G401.6 (cell line): ENCODE measurements at regions not wholly inside any gene's neighbourhood (a gene's known extent, or its start where the extent isn't known, plus 50 kb on each side); places are given as distances from the start of the nearest gene placed in this dataset.
A peak's percentile ranks its signal among the peaks of the same experiment; 100 is the strongest.
"Not testable (repeated sequence)": the region's sequence is repeated elsewhere in the genome, so short reads cannot be mapped to it uniquely, and the experiment has no call there.

Experiments
- FAIRE-seq: peaks from 2 replicates; lab custom pipeline; 2012; peaks lifted over from hg19 to GRCh38; lab: Jason Lieb, UNC

DNA sequence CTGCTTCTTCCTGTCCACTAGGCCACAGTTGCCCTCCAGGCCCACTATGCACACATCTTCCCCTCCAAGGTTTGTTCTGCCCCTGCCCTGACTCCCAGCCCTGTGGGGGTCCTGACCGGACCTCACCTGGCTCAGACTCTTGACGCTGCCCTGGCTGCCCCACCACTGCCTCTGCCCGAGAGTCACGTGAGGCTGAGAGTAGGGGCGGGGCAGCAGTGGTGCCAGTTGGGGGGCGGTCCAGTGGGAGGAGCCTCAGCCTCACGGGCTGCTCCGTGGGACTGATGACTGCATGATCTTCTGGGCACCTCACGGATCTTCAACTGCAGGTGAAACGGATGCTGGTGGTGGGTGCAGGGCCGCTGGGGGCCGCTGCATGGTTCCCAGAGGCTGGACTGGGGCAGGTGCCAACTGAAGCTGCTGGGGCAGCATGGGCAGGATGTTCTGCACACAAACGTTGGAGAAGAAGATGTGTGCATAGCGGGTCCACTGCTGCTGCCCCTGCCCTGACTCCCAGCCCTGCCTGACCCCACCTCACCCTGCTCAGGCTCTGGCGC is 77.6 kb downstream of the HHIPL2 start:
- FAIRE-seq, result not testable (repeated sequence)

DNA sequence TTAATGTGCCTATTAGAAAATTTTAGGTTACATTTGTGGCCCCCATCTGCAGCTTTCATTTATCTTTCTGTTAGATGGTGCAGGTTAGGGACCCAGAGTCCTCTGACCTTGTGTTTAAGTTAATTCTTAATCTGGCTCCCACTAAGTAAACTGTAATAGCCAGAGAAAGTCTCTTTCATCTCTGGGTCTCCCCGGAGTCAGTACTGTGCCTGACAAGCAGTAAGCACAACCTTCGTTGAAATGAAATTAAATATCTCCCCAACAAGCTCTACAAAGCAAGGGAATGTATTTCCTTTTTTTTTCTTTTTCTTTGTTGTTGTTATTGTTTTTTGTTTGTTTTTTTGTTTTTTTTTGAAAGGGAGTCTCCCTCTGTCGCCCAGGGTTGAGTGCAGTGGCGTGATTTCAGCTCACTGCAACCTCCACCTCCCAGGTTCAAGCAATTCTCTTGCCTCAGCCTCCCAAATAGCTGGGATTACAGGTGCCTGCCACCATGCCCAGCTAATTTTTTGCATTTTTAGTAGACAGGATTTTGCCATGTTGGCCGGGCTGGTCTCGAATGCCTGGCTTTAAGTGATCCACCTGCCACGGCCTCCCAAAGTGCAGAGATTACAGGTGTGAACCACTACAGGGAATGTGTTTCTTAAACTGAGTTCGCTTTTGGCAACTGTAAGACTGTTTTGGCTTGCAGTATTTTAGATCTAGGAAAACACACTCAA is 81.6 kb downstream of the HHIPL2 start:
- FAIRE-seq, result no peak

DNA sequence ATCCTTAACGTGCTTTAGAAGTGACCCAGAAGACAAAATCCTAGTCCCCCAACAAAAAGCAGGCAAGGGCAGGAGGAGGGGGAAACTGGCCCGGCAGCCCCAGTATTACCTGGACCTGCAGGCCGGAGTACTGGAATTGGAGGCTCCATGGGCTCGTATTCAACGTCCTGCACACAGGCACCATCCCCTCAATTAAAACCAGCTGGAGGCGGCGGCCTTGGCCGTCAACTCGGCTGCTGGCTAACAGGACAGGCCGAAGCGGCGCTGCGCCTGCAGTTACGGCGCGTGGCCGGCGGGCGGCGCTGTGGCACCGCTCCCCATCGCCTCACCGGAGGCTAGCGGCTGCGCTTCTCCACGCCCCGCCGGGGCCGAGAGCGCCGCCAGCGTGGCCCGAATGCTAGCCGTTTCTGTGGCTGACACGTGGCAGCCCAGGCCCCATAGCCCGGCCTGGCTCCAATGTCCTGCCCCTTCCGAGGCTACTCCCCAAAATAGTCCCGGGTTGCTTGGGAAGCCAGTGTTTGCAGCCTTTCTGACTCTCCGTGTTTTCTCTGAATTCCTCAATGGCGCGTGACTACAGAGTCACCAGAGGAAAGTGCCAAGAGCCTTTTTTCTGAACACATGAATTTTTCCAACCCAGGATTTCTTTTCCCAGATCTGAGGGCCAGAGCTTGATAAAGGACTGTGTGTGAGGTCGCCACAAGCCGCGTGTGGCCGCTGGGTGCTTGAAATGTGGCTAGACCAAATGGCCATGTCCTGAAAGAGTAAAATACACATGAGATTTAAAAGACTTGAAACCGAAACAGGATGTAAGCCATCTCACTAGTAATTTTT is 82.5 kb downstream of the HHIPL2 start:
- peak; percentile 50 for FAIRE-seq

DNA sequence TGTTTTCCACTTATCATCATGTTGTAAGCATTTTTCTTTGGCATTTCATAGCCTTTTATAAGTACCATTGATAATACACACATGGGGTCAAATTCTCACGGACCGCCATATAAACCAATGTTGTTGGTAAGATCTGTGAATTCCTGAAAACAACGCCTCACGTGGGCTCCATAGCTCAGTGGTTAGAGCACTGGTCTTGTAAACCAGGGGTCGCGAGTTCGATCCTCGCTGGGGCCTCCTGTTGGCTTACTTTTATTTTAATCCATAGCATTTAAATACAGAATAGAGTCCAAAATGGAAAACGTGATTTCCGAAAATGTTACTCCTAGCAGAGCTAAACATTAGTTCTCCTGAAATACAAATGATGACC is 83.1 kb downstream of the HHIPL2 start:
- no peak for FAIRE-seq

DNA sequence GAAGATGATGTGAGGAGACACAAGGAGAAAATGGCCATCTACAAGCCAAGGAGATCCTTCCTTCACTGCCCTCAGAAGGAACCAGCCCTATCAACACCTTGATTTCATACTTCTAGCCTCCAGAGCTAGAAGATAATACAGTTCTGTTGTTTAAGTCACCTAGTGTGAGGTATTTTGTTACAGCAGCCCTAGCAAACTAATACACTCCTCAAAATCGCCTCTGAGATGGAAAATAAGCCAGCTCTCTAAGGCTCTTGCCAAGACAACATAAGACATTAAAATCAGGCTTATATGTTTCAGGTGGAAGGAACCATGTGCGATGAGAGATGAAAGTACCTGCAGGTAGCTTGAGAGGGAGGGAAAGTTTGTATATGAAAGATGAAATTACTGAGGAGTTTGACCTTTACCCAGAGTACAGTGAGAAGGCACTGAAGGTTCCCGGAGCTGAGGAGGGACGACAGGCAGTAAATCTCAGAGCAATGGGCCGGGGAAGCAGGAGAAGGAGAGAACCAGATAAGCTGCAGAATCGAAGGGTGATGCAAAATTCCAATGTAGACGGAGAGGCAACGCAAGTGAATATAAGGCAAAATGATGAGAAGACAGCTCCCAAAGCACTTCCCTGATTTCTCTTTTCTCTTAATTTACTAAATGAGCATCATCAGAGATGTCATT is 84.7 kb downstream of the HHIPL2 start:
- no peak for FAIRE-seq

DNA sequence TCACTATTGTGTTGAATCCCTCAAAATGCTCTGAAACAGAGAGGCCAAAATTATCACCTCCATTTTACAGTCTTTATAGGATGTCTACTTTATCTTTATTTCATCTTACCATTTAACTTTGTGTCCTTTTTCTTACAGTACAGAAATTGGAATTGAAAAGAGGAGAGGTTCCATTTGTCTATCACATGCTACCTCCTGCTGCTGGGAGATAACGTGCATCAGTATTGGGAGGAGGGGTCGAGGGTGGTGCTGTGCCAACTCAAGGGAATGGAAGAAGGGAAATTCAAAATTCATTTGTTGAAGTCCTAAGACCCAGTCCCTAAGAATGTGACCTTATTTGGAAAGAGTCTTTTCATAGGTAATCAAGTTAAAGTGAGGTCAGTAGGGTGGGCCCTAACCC is 85.3 kb downstream of the HHIPL2 start:
- FAIRE-seq, result no peak

DNA sequence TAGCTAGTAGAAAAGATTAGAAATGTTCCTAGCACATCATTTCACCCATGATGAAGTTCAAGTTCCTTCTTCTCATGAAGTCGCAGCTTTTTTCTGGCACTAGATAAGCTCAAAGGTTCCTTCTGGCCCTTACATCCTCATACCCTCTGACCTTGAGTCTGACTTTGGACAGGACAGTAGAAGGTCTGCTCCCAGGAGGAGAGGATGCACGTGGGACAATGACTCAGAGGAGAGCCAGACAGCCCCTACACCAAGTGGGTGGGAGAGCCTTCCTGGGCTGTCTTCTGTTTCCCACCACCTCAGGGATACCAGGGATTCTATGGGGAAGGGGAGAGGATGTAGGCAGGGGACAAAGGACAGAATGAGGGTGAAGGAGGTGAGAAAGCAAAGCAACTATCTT is 86.0 kb downstream of the HHIPL2 start:
- FAIRE-seq, result no peak

DNA sequence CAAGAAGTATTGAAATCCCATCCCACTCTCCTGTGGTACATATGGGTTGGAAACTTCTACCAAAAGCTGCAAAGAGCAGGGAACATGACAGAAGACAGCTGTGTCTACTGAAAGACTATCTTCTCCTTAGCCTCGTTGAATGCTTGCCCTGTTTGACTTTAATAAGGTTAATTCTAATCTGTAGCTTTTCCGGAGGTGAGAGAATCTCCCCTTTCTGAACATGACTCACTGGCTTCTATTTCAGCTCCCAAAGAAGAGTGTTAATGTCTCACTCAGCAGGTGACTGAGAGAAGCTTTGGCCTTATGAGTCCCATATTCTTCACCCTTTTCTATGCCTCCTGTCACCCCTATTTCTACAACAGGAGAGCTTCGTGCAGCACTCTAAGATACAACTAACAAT is 88.3 kb downstream of the HHIPL2 start:
- FAIRE-seq, result no peak

DNA sequence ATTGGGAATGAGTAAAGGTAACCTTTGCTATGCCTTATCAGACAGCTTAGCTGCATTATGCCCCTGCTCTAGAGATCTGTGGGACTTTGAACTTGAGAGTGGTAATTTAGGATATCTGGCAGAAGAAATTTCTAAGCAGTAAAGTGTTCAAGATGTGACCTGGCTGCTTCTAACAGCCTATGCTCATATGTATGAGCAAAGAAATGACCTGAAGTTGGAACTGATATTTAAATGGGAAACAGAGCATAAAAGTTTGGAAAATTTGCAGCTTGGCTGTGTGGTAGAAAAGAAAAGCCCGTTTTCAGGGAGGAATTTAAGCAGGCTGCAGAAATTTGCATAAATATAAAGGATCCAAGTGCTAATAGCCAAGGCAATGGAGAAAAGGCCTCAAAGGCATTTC is 90.4 kb downstream of the HHIPL2 start:
- FAIRE-seq, result no peak

DNA sequence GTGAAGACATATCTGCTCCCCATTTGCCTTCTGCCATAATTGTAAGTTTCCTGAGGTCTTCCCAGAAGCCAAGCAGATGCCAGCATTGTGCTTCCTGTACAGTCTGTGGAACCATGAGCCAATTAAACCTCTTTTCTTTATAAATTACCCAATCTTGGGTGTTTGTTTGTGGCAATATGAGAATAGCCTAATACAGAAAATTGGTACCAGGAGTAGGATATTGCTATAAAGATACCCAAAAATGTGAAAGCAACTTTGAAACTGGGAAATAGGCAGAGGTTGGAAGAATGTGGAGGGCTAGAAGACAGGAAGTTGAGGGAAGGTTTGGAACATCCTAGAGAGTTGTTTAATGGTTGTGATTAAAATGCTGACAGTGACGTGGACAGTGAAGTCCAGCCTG is 90.8 kb downstream of the HHIPL2 start:
- no peak for FAIRE-seq

DNA sequence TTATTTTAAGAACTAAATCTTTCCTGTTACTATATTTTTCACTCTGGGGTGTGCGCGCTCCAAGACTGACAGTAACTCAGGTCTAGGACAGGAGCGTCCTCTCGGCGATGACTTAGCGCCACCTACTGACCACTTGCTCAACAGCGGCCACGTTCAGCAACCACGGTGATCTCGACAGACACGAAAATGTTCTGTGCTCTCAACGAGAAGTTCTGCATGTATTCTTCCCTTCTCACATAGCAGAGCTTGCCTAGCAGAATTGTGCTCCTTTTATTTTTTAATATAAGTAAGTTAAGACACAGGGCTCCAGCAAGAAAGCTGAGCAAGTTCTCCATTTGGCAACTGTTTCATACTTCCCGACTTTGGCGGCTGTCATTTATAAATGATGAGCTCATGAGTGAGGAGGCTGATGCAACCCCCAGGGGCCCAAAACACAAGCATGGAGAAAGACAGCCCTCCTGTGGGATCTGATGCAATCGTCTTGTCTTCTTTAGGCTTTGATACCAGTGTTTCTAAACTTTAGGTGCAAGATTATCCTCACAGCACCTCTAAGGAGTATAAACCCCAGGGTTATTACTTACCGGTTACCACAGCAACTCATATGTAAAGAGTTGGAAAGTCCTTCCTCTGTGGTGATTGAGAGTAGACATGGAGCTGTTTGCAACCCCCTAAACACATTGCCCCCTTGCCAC is 92.6 kb downstream of the HHIPL2 start:
- peak; percentile 81 for FAIRE-seq

DNA sequence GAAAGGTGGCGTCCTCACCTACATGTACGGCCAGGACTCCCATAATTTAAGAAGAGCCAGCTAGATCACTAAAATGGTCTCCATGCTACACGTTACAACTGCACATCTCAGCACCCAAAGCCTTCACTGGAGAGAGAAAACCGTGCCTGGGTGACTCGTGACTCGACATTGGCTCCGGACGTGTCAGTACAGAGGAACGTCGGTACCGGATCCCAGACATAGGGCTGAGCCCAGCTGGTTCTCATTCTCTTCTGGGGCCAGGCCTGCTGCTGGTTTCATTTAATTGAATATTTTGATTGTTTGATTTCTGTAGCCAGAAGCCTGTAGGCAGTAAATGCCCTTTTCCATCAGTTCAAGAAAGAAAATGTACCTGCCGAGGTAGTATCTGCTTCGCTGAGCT is 93.1 kb downstream of the HHIPL2 start:
- no peak for FAIRE-seq

DNA sequence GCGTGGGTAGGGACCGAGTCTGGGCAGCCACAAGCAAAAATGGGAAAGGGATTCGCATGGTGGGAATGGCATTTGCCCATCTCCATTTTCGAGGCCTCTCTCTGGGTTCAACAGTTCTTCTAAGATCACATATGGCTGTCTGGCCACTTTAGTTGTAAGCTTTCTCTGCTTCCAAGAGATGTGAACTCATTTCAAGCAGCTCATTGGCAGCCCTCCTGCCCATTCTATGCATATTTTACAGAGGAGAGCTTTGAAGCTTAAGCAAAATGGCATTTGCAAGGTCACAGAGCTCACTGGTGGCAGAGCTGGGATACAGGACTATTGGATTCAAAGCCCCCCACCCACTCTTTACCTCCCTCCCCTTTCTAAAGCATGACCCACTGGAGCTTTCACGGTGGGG is 93.7 kb downstream of the HHIPL2 start:
- no peak for FAIRE-seq

DNA sequence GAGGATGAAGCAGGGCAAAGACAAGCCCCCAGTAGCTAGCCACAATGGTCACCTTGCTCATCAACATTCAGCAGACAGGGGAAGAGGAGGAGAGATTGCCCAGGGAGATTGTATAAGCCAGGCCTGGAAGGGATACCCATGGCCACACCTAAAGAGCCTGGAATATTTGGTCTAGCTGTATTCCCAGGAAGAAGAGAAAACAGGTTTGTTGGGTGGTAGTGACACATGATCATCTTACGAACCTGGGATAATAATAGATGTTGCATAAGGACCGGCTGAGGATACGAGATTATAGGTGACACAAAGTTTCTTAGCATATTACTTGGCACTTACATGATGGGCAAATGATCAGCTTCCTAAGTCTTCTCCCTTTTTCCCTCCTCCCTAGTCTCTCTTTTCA is 95.9 kb downstream of the HHIPL2 start:
- no peak for FAIRE-seq

DNA sequence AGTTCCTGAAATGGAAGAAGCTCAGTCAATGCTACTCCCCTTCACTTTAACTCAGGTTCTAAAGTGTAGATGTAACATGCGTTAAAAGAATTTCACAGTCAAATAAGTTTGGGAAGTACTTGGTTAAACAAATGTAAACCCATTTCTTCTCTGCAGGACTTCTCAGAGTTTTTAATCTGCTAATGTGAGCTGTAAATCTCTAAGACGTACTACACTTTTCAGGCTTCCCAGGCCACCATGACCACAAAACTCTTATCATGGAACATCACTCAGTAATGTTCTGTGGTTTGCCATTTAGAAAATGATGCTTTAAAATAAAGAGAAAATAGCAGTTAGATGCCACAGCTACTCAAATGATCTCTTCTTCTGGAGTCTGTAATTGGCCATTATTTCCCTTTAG is 104.3 kb downstream of the HHIPL2 start:
- FAIRE-seq, result no peak

DNA sequence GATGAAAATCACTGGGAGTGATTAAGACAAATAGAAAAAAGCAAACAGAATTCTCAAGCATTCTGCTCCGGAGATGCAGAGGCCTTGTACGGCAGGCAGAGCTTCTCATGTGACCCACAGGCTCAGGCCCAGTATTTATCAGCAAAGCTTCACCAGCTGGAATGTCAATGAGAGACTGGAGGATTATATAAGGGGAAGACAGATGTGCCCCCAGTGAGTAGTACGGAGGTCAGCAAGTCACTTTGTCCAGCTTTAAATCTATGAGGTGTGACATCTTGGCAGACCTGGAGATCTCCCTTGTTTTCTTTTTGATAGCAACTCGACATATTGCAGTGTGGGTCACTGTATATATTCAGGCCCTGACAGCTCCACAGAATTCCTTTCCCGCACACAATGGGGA is 106.8 kb downstream of the HHIPL2 start:
- FAIRE-seq, result no peak

DNA sequence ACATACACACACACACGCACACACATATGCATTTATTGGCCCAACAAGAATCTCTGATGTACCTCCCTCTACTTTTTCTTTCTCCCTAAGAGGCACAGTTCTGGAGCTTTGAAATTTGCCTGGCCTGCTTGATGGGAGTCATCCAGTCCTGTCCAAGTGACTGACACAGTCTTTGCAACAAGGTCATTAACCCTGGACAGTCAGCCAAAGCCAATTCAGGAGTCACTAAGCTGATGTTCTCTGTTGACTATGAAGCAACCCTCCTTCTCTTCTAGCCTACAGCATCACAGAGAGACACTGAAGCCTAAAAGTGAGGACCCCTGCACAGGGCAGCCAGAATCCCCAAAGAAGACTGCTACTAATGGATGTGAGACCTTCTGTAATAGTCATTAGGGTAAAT is 123.1 kb downstream of the HHIPL2 start:
- no peak for FAIRE-seq

DNA sequence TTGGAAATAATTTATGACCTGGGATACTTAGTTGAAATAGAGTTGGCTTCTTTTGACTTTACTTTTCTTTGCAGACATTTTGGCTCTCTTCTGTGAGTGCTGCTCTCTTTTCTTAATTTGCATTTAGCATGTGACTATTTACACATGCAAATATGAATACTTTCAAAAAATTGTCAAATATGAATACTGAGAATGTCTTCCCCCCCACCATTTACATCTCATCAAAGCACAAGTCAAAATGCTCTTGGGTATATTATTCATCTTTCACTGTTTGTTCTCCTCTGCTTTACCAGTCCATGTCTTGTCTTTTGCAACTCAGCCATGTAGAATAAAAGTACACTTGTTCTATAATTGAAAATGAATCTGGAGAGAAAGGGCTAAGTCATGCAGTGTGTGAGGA is 126.5 kb downstream of the HHIPL2 start:
- no peak for FAIRE-seq

DNA sequence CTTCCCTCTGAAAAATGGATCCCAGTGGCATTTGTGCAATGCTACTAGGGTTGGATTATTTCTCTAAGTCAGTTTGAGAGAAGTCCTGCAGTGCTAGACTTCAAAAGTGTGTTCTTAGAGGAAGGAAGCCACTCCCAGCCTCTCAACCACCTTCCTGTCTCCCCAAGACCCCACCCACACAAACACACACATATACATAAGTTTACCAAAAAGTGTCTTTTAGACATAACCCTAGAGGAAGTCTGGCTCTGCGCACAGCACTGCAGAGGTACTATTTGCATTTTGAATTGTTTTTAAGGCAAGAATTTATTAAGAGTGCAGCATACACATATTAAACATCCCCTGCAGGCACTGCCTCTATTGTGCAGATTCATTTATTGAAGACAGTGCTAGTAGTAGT is 127.3 kb downstream of the HHIPL2 start:
- no peak for FAIRE-seq

DNA sequence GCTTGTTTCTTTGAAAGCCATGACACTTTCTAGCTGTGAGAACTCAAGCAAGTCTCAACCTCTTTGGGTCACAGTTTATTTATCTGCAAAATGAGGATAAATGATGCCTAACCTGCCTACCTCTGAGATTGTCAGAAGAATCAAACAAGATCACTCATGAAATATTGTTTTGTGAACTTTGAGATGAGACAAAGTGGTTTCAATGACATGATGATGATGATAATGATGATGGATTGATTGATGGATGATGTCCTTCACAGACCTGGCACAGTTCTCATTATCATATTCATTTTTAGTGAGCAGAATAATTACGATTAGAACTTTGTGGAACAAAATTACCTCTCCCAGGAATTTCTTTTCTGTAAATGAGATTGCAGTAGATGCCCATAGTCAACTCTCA is 129.2 kb downstream of the HHIPL2 start:
- FAIRE-seq, result no peak

DNA sequence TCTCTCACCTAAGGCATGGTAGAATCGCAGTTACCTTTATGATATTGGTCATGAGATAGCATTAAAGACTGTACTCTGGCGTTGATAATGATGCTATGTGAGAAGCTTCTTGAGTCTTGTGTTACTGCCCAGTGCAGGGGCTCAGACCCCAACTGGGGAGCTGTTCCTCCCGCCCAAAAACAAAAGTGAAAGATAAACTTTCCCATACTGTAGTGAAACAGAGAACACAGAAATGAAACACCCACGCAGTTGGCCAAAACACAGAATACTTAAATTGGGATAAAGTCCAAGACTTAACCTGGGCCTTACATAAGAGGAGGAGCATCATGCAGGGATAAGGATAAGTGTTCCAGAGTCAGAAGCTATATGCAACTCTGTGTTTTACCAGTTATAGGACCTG is 130.6 kb downstream of the HHIPL2 start:
- no peak for FAIRE-seq

DNA sequence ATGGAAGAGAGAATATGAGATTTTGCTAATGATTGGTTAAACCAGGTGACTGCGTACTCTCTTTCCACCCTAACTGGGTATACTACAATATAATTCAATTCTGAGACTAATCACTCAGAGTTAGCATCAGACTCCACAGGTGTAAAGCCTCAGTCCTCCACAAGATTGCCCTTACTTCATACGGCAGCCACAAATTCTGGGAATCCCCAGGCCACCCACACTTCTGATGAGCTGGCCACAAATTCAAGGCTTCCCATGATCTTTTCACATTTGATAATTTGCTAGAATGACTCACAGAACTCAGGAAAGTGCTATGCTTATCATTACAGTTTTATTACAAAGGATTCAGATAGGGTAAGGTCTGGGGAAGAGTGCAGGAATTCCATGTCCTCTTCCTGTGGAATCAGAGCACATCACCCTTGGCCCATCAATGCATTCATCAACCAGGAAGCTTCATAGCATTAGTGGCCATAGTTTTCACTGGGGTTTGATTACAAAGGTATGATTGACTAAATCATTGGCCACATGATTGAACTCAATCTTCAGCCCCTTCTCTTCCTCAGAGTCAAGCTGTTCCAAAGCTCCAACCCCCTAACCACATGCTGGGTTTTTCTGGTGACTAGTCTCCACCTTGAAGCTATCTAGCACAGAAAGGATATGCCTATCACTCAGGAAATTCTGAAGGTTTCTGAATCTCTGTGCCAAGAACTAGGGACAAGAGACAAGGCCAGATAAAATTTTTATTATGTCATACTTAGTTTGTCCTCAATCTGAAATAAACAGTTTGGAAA is 131.7 kb downstream of the HHIPL2 start:
- no peak for FAIRE-seq
